ENCODE measurements at regions not wholly inside any gene's neighbourhood (a gene's known extent, or its start where the extent isn't known, plus 50 kb on each side); places are given as distances from the start of the nearest gene placed in this dataset.
"Not testable (repeated sequence)": the region's sequence is repeated elsewhere in the genome, so short reads cannot be mapped to it uniquely, and the experiment has no call there.

DNA sequence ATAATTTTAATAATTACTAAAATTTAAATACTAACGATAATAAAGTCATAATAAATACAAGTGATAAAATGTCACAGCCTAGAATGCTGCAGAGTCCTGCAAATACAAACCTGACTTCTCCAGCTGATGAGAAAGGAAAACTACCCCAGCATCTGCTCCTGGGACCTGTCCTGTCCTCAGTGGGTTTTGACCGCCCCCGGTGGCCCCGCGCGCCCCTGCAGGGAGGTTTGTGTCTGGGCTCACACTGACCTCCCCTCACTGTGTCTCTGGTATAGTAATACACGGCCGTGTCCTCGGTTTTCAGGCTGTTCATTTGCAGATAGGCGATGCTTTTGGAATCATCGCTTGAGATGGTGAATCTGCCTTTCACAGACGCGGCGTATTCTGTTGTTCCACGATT, 1139.4 kb downstream of the TMEM121 start:
- DNase-seq: no peak
- Histone ChIP-seq H3K36me3 (no peaks in the 10 kb centered on the region), H3K27me3 (no peaks in the 10 kb centered on the region), H3K27ac (no peak overlapping the region), H3K4me1 (no peaks in the 10 kb centered on the region), H3K4me3 (no peak overlapping the region), H3K9me3 (no peaks in the 10 kb centered on the region)
- intact Hi-C loops (cut with DNase I; ENCODE audit: low total_unique reads): no loop called here
- TF ChIP-seq, protein P1, sequence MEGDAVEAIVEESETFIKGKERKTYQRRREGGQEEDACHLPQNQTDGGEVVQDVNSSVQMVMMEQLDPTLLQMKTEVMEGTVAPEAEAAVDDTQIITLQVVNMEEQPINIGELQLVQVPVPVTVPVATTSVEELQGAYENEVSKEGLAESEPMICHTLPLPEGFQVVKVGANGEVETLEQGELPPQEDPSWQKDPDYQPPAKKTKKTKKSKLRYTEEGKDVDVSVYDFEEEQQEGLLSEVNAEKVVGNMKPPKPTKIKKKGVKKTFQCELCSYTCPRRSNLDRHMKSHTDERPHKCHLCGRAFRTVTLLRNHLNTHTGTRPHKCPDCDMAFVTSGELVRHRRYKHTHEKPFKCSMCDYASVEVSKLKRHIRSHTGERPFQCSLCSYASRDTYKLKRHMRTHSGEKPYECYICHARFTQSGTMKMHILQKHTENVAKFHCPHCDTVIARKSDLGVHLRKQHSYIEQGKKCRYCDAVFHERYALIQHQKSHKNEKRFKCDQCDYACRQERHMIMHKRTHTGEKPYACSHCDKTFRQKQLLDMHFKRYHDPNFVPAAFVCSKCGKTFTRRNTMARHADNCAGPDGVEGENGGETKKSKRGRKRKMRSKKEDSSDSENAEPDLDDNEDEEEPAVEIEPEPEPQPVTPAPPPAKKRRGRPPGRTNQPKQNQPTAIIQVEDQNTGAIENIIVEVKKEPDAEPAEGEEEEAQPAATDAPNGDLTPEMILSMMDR (IDR thresholded peaks at IDR 0.05): no peak

DNA sequence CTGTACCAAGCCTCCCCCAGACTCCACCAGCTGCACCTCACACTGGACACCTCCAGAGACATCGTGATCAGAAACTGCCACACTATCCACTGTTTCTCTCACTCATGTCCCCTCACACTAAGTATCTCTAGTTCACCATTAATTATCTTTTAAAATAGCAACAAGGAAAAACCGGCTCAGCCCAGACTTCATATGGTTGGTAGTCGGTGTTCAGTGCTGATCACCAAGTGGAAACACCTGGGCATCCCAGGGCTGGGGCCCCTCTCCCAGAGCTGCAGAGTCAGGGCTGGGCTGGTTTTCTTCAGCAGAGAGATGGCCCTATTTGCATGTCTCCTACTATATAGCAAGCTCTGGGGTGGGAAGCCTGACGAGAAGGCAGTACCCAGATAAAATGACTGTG, 1140.0 kb downstream of the TMEM121 start:
- no peak for DNase-seq
- intact Hi-C loops (cut with DNase I; ENCODE audit: low total_unique reads): no loop called here
- H3K27ac ChIP-seq: no peak overlapping the region
- peaks cover 0 to under 1% of the 10 kb centered on the region in 2 donors for H3K27me3 ChIP-seq
- no peak overlapping the region for H3K4me3 ChIP-seq
- H3K9me3 ChIP-seq: no peaks in the 10 kb centered on the region
- H3K36me3 ChIP-seq: no peaks in the 10 kb centered on the region
- H3K4me1 ChIP-seq: no peaks in the 10 kb centered on the region
- TF ChIP-seq, protein P1 (IDR thresholded peaks at IDR 0.05): no peak

DNA sequence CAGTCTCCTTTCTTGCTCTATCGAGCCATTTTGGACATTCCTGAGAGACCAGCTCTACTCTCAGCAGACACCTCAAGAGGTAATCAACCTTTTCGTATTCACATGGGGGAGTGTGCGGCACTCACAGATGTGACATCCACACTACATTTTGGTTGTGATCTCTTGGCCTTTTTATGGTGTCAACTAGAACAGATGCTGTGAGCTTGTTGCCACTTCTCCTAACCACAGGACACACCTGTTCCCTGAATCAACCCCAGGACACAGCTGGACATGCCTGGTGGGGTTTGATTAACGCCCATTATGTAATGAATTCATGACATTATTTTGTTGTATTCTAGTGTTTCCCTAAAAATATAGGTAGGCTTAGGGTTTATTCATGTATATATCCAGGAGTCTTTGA, 1143.6 kb downstream of the TMEM121 start:
- no peak overlapping the region for H3K27ac ChIP-seq
- intact Hi-C loops (cut with DNase I; ENCODE audit: low total_unique reads): no loop called here

GRCh38 chr14:106674093-106674492, 1147.7 kb downstream of the TMEM121 start:
- H3K36me3 ChIP-seq; H3K27me3 ChIP-seq; intact Hi-C loops (cut with DNase I; ENCODE audit: low total_unique reads); H3K4me1 ChIP-seq; DNase-seq; H3K4me3 ChIP-seq; H3K9me3 ChIP-seq; H3K27ac ChIP-seq: not testable (repeated sequence)

More for the DNA sequence above, 1143.6 kb downstream of the TMEM121 start:
- Histone ChIP-seq H3K27me3 (peaks cover 0 to 6% of the 10 kb centered on the region in 2 donors), H3K36me3 (no peaks in the 10 kb centered on the region), H3K4me1 (no peaks in the 10 kb centered on the region), H3K9me3 (no peaks in the 10 kb centered on the region), H3K4me3 (no peak overlapping the region)
- TF ChIP-seq, protein P1 (IDR thresholded peaks at IDR 0.05): no peak
- no peak for DNase-seq

GRCh38 chr14:106674509-106675125, 1148.2 kb downstream of the TMEM121 start:
- H3K27me3 ChIP-seq; H3K4me1 ChIP-seq; DNase-seq; H3K9me3 ChIP-seq; intact Hi-C loops (cut with DNase I; ENCODE audit: low total_unique reads); H3K36me3 ChIP-seq; H3K4me3 ChIP-seq; H3K27ac ChIP-seq: not testable (repeated sequence)

DNA sequence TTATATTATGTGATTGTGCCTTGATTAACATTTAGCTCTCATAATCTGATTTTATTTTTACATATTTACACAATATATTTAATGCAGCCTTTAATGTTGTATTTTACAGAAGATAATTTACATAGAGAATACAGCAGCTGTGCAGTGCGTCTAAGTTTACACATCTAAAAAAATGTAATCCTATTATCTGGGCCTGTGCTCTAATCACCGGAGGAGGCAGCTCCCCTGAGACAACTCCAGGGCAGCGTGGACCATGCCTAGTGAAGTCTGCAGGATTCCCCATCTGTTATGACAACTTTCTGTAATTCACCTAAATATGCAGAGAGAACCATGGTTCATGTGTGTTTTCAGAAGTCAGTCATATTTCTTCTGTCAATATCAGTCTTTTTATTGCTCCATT, 1149.3 kb downstream of the TMEM121 start:
- H3K27ac ChIP-seq; H3K36me3 ChIP-seq; H3K9me3 ChIP-seq; H3K4me3 ChIP-seq; H3K27me3 ChIP-seq; intact Hi-C loops (cut with DNase I; ENCODE audit: low total_unique reads); DNase-seq; H3K4me1 ChIP-seq: not testable (repeated sequence)

DNA sequence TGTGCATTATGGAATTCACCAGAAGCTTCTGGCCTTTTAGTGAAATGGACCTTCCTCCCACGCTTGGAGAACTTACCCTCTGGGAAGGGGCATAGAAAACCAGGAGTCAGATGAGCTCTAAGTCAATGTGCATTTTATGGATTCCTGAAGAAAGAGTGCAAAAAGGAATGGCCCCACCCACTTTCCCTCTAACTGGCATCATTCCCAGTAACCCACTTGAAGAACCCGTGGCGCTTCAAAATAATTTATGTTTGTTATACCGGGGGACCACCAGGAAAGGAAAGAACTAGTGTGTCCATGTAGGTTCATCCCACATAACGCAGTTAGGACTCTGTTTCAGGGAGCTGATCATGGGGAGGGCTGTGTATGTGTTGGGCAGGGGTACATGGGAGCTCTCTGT, 1153.4 kb downstream of the TMEM121 start:
- no peaks in the 10 kb centered on the region for H3K36me3 ChIP-seq
- no peaks in the 10 kb centered on the region for H3K4me1 ChIP-seq
- intact Hi-C loops (cut with DNase I; ENCODE audit: low total_unique reads): no loop called here
- H3K27me3 ChIP-seq: peaks cover 0 to 3% of the 10 kb centered on the region in 2 donors
- H3K9me3 ChIP-seq: no peaks in the 10 kb centered on the region
- no peak overlapping the region for H3K4me3 ChIP-seq
- no peak for DNase-seq
- TF ChIP-seq, protein P1 (IDR thresholded peaks at IDR 0.05): no peak
- no peak overlapping the region for H3K27ac ChIP-seq

Data from tibial artery (tissue), 4 donors.